Thyroid gland (tissue), 4 donors: ENCODE measurements at regions not wholly inside any gene's neighbourhood (a gene's known extent, or its start where the extent isn't known, plus 50 kb on each side); places are given as distances from the start of the nearest gene placed in this dataset.

ENCODE experiments used
- DNase-seq, 2 donors: peaks; one replicate each; pipeline ENCODE4 v3.0.0-alpha.2; 2019
- H3K27ac ChIP-seq, 3 donors: fragments of 200-600 bp; sonication (generic); 1 replicate in 2 of 3; 2 replicates in 1 of 3; pipeline ENCODE4 v1.5.1; 2016 to 2019; ENCODE audit warnings: mild to moderate bottlenecking in 1 of 3, moderate library complexity in 1 of 3
- H3K27me3 ChIP-seq: fragments of 200-600 bp; sonication (generic); one replicate; pipeline ENCODE4 v1.5.1; 2019
- H3K36me3 ChIP-seq, 2 donors: fragments of 200-600 bp; sonication (generic); one replicate each; pipeline ENCODE4 v1.5.1; 2016 to 2019
- H3K4me1 ChIP-seq, 2 donors: fragments of 200-600 bp; sonication (generic); one replicate each; pipeline ENCODE4 v1.5.1; 2017 to 2019
- H3K4me3 ChIP-seq, 3 donors: fragments of 200-600 bp; sonication (generic); replicated peaks in 1 of 3; 1 replicate in 2 of 3; 2 replicates in 1 of 3; pipeline ENCODE4 v1.5.1; 2016; ENCODE audit warnings: mild to moderate bottlenecking in 1 of 3
- H3K9me3 ChIP-seq: fragments of 200-600 bp; sonication (generic); one replicate; pipeline ENCODE4 v1.5.1; 2017
- CTCF ChIP-seq, 6 experiments: fragments of 200-600 bp in 3 of 6; fragments of 450-650 bp in 3 of 6; sonication (generic) in 3 of 6; IDR thresholded peaks; one replicate each; pipeline ENCODE4 v1.5.1; 2016 to 2019; ENCODE audit warnings: antibody characterized with exemption in 6 of 6, mild to moderate bottlenecking in 2 of 6, inconsistent platforms in 1 of 6, moderate library complexity in 1 of 6
- POLR2A ChIP-seq, 2 donors: fragments of 450-650 bp; IDR thresholded peaks; one replicate each; pipeline ENCODE4 v1.6.1; 2017; ENCODE audit warnings: antibody characterized with exemption in 2 of 2, mild to moderate bottlenecking in 2 of 2, moderate library complexity in 1 of 2
- WGBS, 2 donors: methylation state at CpG; one replicate each; pipeline ENCODE4 v1.1.5; 2017; 5-methylcytosine and 5-hydroxymethylcytosine counted together
- intact Hi-C: fragments of 100-400 bp; cut with DNase I; formaldehyde crosslinking; loops from one replicate; pipeline ENCODE4 v1.15.1; 2023

- no peak overlapping the region for H3K4me3 ChIP-seq
- intact Hi-C loops: no loop called here
- WGBS, 2 donors: 79 to 90% methylated on average over 1 of the region's 1 CpG
Observed at GRCh38 chr13:97079726-97080125, 85.5 kb upstream of the OXGR1 start.

GRCh38 chr13:97082461-97083207, 88.4 kb upstream of the OXGR1 start:
- Histone ChIP-seq H3K27ac (no peak overlapping the region), H3K27me3 (no peaks in the 10 kb centered on the region), H3K4me3 (no peak overlapping the region), H3K9me3 (no peaks in the 10 kb centered on the region), H3K4me1 (no peaks in the 10 kb centered on the region), H3K36me3 (no peaks in the 10 kb centered on the region)
- intact Hi-C loops: no loop called here
- TF ChIP-seq CTCF (IDR thresholded peaks at IDR 0.05) (no peak), POLR2A (IDR thresholded peaks at IDR 0.05) (no peak)
- WGBS, 2 donors: 87 to 93% methylated on average over 6 of the region's 6 CpGs
- no peak for DNase-seq

More at GRCh38 chr13:97079726-97080125, 85.5 kb upstream of the OXGR1 start:
- H3K4me1 ChIP-seq: no peaks in the 10 kb centered on the region
- TF ChIP-seq POLR2A (IDR thresholded peaks at IDR 0.05) (no peak), CTCF (IDR thresholded peaks at IDR 0.05) (no peak)
- no peaks in the 10 kb centered on the region for H3K9me3 ChIP-seq
- H3K27me3 ChIP-seq: no peaks in the 10 kb centered on the region
- no peaks in the 10 kb centered on the region for H3K36me3 ChIP-seq
- DNase-seq: no peak
- H3K27ac ChIP-seq: no peak overlapping the region

GRCh38 chr13:97091196-97091595, 96.9 kb upstream of the OXGR1 start:
- H3K4me3 ChIP-seq: no peak overlapping the region
- 84 to 94% methylated on average over 1 of the region's 1 CpG for WGBS, 2 donors
- no peaks in the 10 kb centered on the region for H3K27me3 ChIP-seq
- H3K36me3 ChIP-seq: no peaks in the 10 kb centered on the region
- DNase-seq: no peak
- no peak for TF ChIP-seq CTCF (IDR thresholded peaks at IDR 0.05)
- no peak for TF ChIP-seq POLR2A (IDR thresholded peaks at IDR 0.05)
- no peaks in the 10 kb centered on the region for H3K9me3 ChIP-seq
- H3K4me1 ChIP-seq: no peaks in the 10 kb centered on the region
- H3K27ac ChIP-seq: no peak overlapping the region
- intact Hi-C loops: no loop called here

GRCh38 chr13:97100821-97101220, 106.5 kb upstream of the OXGR1 start:
- Histone ChIP-seq H3K27me3 (no peaks in the 10 kb centered on the region), H3K9me3 (no peaks in the 10 kb centered on the region), H3K4me3 (no peak overlapping the region), H3K27ac (no peak overlapping the region), H3K36me3 (no peaks in the 10 kb centered on the region), H3K4me1 (no peaks in the 10 kb centered on the region)
- intact Hi-C loops: no loop called here
- no peak for DNase-seq
- TF ChIP-seq POLR2A (IDR thresholded peaks at IDR 0.05) (no peak), CTCF (IDR thresholded peaks at IDR 0.05) (no peak)

GRCh38 chr13:97101912-97102708, 107.8 kb upstream of the OXGR1 start:
- Histone ChIP-seq H3K4me3 (no peak overlapping the region), H3K27ac (no peak overlapping the region), H3K4me1 (no peaks in the 10 kb centered on the region), H3K27me3 (no peaks in the 10 kb centered on the region), H3K36me3 (no peaks in the 10 kb centered on the region), H3K9me3 (no peaks in the 10 kb centered on the region)
- intact Hi-C loops: no loop called here
- DNase-seq: no peak
- TF ChIP-seq CTCF (IDR thresholded peaks at IDR 0.05) (no peak), POLR2A (IDR thresholded peaks at IDR 0.05) (no peak)
